GM19238 (cell line): ENCODE measurements at regions not wholly inside any gene's neighbourhood (a gene's known extent, or its start where the extent isn't known, plus 50 kb on each side); places are given as distances from the start of the nearest gene placed in this dataset.
A peak's percentile ranks its signal among the peaks of the same experiment; 100 is the strongest.
"Not testable (repeated sequence)": the region's sequence is repeated elsewhere in the genome, so short reads cannot be mapped to it uniquely, and the experiment has no call there.

Source experiments
- DNase-seq: peaks from one replicate; pipeline ENCODE4 v3.0.0; 2011; ENCODE audit warnings: low spot score; ENCODE audit not compliant: insufficient read length

- no peak for DNase-seq
Observed at GRCh38 chr17:31623990-31624389, 232.5 kb downstream of the RAB11FIP4 start.

- DNase-seq: no peak
Observed at GRCh38 chr17:31622500-31622899, 231.0 kb downstream of the RAB11FIP4 start.

- no peak for DNase-seq
Observed at GRCh38 chr17:31621566-31621965, 230.1 kb downstream of the RAB11FIP4 start.

- DNase-seq: not testable (repeated sequence)
Observed at GRCh38 chr17:31611053-31611452, 219.6 kb downstream of the RAB11FIP4 start.

- DNase-seq: no peak
Observed at GRCh38 chr17:31609996-31610910, 218.8 kb downstream of the RAB11FIP4 start.

- DNase-seq: no peak
Observed at GRCh38 chr17:31609331-31609730, 217.9 kb downstream of the RAB11FIP4 start.

- no peak for DNase-seq
Observed at GRCh38 chr17:31608659-31609254, 217.3 kb downstream of the RAB11FIP4 start.

GRCh38 chr17:31605761-31606160 lies 214.3 kb downstream of the RAB11FIP4 start:
- DNase-seq: no peak

- no peak for DNase-seq
Observed at GRCh38 chr17:31604936-31605335, 213.5 kb downstream of the RAB11FIP4 start.

- DNase-seq: not testable (repeated sequence)
Observed at GRCh38 chr17:31600144-31600543, 208.7 kb downstream of the RAB11FIP4 start.

GRCh38 chr17:31598921-31599571 lies 207.6 kb downstream of the RAB11FIP4 start:
- no peak for DNase-seq

GRCh38 chr17:31598399-31598782 lies 206.9 kb downstream of the RAB11FIP4 start:
- no peak for DNase-seq

- no peak for DNase-seq
Observed at GRCh38 chr17:31597646-31598398, 206.3 kb downstream of the RAB11FIP4 start.

GRCh38 chr17:31596382-31597323 lies 205.2 kb downstream of the RAB11FIP4 start:
- DNase-seq: peak; percentile 54

- no peak for DNase-seq
Observed at GRCh38 chr17:31595666-31596381, 204.3 kb downstream of the RAB11FIP4 start.

GRCh38 chr17:31595076-31595475 lies 203.6 kb downstream of the RAB11FIP4 start:
- DNase-seq: no peak

- no peak for DNase-seq
Observed at GRCh38 chr17:31594416-31594815, 202.9 kb downstream of the RAB11FIP4 start.

- DNase-seq: no peak
Observed at GRCh38 chr17:31593806-31594205, 202.3 kb downstream of the RAB11FIP4 start.

GRCh38 chr17:31591924-31592323 lies 200.4 kb downstream of the RAB11FIP4 start:
- no peak for DNase-seq

- no peak for DNase-seq
Observed at GRCh38 chr17:31588512-31588911, 197.0 kb downstream of the RAB11FIP4 start.
